NCI-H2227 (cell line): ENCODE measurements at regions not wholly inside any gene's neighbourhood (a gene's known extent, or its start where the extent isn't known, plus 50 kb on each side); places are given as distances from the start of the nearest gene placed in this dataset.
"Not testable (repeated sequence)": the region's sequence is repeated elsewhere in the genome, so short reads cannot be mapped to it uniquely, and the experiment has no call there.

Source experiments
- DNase-seq: peaks from one replicate; lab custom pipeline; 2025; ENCODE audit not compliant: unreplicated experiment; lab: John Stamatoyannopoulos, UW

GRCh38 chr6:167662075-167662880 lies 164.4 kb upstream of the AFDN start:
- DNase-seq, result no peak

- no peak for DNase-seq
Measured at GRCh38 chr6:167662881-167663205, 163.9 kb upstream of the AFDN start.

GRCh38 chr6:167663316-167663715 lies 163.4 kb upstream of the AFDN start:
- no peak for DNase-seq

- DNase-seq, result no peak
Measured at GRCh38 chr6:167663784-167664443, 162.8 kb upstream of the AFDN start.

DNA sequence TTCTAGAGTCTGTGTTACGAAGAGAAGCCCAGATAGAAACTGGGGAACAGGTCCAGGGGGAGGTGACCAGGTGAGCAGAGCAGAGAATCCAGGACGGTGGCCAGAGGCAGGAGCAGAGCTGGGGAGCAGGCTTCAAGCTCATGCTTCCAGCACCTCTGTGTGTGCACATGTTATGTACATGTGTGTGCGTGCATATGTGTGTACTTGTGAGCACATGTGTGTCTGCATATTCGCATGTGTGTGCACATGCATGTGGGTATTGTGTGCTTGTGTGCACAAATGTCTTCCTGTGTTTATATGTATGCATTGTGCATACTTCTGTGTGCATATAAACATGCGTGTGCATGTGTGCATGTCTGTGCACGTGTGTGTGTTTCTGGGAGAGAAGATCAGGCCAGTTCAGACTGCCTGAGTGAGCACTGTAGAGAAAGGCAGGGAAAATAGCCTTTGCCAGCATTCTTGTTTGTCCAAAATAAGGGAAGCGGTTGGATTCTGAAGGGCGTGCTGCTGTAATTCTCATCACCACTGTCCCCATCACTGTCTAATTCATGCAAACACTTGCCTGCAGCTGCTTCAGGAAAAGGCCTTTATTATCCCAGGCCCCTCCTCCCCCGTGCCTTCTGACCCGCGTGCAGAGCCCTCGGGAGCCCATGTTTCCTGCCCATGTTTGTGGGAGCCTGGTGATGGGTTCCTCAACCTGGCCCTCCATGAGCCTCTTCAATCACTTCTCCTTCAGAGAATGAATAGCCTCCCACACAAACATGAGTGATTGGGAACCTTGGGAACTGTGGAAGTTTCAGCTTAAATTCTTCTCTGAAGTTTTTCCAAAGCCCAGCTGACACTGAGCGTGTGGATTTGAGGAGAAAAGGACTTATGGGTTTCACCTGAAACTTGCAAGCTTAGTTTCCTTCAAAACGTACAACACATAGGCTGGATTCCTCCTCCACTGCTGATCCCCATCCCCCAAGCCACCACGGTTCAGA lies 161.7 kb upstream of the AFDN start:
- no peak for DNase-seq

DNA sequence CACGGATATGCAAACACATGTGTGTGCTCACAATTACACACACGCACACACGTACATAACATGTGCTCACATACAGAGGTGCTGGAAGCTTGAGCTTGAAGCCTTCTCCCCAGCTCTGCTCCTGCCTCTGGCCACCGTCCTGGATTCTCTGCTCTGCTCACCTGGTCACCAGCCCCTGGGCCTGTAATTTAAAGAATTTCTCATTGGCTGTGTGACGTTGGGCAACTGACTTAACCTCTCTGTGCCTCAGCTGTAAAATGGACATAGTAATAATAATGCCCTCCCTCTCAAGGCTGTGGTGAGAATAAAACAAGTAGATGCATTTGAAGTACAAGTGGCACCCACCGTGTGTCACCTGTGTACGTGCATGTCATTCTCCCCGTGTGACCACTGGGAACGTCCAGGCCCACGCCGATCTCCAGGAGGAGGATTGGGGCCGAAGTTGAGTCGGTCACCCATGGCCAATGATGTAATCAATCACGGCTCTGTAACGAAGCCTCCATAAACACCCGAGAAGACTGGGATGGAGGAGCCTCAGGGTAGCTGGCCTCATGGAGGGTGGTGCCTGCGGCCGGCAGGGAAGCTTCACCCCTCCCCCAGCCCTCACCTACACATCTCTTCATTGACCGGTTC lies 160.9 kb upstream of the AFDN start:
- no peak for DNase-seq

DNA sequence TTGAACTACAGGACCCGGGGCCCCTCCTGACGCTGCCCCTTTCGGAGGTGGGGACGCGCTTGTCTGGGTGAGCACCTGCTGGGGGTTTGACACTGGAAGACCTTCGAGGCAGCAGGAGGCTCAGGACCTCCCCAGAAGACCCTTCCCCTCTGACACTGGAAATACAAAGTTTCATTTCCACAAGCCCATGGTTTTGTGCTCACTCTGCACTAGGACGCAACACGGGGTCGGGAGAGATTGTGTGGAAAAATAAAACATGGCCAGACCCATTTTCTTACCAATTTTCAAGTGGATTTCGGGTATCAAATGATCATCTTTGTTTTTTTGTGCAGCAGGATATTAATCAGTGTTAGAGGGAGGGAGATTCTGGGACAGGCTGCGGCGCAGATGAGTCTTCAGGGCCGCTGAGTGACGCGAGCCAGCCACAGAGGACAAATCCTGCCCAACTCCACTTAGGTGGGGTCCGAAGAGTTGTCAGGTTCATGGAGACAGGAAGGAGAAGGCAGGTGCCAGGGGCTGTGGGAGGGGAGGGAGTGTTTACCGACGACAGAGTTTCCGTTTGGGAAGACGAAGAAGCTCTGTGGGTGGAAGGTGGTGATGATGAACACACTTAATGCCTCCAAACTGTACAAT lies 160.0 kb upstream of the AFDN start:
- no peak for DNase-seq

- DNase-seq, result no peak
Measured at GRCh38 chr6:167667204-167668018, 159.3 kb upstream of the AFDN start.

DNA sequence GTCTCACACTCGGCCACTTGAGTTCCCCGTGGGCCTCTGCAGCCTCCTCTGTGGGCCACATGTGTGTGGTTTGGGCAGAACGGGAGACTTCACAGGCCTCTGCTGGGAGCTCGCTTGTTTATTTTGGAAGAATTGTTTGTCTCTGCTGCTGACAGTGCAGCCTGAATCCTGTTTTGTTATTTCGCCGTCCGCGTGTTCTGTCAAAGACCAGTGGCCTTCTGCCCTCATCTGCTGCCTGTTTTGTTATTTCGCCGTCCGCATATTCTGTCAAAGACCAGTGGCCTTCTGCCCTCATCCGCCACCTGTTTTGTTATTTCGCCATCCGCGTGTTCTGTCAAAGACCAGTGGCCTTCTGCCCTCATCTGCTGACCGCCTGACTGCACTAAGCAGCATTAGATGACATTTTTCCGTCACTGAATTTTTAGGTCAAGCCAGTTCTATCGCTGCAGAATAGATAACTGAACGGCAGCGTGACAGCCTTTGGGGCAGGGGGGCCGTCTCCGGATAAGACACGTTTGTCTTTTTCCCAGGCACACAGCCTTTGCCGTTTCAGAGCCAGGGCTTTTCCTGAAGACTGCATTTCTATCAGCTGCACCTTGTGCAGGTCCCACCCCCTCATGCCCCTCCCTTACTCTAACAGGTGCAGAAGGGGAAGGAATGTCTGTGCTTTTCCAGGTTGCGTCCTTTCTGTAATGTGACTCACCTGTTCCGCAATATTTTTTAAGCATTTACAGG lies 158.5 kb upstream of the AFDN start:
- DNase-seq, result no peak

DNA sequence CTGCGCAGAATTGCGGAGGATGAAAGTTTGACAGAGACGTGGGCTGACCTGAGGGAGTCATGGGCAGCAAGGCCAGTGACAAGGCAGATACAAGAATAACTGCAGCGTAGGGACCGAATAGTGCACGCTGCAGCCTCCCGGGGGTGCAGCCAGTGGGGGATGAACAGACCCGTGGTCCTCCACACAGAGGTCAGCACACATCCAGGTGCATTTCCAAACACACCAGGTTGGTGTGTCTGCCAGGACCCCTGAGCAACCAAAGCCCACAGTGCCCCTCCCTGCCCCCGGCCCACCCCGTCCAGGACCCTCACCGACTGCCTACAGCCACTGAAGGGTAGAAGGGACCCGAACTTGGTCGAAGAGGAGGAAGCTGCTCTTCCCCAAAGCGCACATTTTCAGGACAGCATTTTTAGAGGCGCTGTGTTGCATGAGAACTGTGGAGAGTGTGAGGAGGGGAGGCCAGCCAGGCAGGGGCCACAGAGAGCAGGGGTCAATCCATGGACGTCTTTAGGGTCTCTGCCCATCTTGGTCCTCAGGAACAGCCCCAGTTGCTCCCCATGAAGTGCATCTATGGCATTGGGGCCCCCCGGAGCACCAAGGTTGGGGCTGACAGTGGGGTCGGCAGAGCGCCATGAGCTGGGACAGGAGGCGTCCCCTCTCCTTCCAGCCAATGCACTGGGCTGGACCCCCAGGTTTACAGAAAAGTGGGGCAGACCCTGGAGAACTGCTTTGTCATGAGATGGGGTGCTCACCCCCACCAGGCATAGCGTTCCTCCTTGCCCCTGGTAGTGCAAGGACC lies 157.8 kb upstream of the AFDN start:
- no peak for DNase-seq

- DNase-seq, result no peak
Measured at GRCh38 chr6:167669553-167669849, 157.2 kb upstream of the AFDN start.

- DNase-seq, result no peak
Measured at GRCh38 chr6:167669870-167670802, 156.6 kb upstream of the AFDN start.

DNA sequence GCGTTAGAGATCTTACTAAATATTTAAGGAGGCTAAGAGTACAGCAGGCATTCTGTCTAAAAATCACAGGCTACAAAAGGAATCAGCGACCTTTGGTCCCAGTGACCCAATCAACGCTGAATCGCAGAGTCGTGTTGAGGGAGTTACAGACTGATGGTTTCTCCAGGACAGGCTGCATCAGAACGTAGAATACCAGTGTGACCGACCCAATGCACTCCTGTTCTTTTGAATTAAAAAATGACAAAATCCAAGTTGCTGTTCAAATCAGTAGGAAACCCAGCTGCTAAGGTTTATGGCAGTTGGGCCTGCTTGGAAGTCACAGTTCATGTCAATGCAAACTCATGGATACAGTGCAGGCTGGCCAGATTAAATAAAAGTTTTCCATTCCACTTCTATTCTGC lies 155.8 kb upstream of the AFDN start:
- DNase-seq, result no peak

DNA sequence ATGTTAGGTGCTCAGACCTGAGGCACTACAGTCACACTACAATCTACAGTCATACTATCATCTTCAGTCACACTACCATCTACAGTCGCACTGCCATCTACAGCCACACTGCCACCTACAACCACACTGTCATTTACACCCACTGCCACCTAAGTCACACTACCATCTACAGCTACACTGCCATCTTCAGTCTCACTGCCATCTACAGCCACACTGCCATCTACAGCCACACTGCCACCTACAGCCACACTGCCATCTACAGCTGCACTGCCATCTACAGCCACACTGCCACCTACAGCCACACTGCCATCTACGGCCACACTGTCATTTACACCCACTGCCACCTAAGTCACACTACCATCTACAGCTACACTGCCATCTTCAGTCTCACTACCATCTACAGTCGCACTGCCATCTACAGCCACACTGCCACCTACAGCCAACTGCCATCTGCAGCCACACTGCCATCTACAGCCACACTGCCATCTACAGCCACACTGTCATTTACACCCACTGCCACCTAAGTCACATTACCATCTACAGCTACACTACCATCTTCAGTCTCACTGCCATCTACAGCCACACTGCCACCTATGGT lies 155.2 kb upstream of the AFDN start:
- DNase-seq, result not testable (repeated sequence)

DNA sequence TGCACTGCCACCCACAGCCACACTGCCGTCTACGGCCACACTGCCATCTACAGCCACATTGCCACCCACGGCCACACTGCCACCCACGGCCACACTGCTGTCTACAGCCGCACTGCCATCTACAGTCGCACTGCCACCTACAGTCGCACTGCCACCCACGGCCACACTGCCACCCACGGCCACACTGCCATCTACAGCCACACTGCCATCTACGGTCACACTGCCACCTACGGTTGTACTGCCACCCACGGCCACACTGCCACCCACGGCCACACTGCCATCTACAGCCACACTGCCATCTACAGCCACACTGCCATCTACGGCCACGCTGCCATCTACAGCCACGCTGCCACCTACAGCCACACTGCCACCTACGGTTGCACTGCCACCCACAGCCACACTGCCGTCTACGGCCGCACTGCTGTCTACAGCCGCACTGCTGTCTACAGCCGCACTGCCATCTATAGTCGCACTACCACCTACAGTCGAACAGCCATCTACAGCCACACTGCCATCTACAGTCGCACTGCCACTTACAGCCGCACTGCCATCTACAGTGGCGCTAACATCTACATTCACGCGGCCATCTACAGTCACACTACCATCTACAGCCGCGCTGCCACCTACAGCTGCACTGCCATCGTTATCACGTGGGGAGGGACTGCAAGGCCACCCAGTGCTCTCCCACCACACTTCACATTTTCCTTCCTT lies 154.6 kb upstream of the AFDN start:
- DNase-seq, result no peak

GRCh38 chr6:167672738-167673137 lies 154.0 kb upstream of the AFDN start:
- DNase-seq, result no peak
